ENCODE measurements at regions not wholly inside any gene's neighbourhood (a gene's known extent, or its start where the extent isn't known, plus 50 kb on each side); places are given as distances from the start of the nearest gene placed in this dataset.
A peak's percentile ranks its signal among the peaks of the same experiment; 100 is the strongest.

- Histone ChIP-seq H3K36me3 (ENCODE audit: control insufficient read depth, insufficient read depth, low read length) (no peaks in the 10 kb centered on the region), H3K4me1 (ENCODE audit: control insufficient read depth, extremely low read depth, insufficient read depth, low read length) (peaks cover 10% of the 10 kb centered on the region), H3K4me3 (replicated peaks in 1 of 4; ENCODE audit: control extremely low read depth in 1 of 4, insufficient read depth in 1 of 4, low read depth in 3 of 4, low read length in 4 of 4) (no peak overlapping the region), H3K79me2 (ENCODE audit: control insufficient read depth, insufficient read depth, low read length) (no peaks in the 10 kb centered on the region), H3K4me2 (ENCODE audit: extremely low read depth, insufficient read depth, low read length) (no peak overlapping the region), H3K9me3 (ENCODE audit: control insufficient read depth, insufficient read depth, low read depth, low read length) (no peaks in the 10 kb centered on the region), H2AFZ (ENCODE audit: low read length) (no peak overlapping the region), H3K27ac (ENCODE audit: insufficient read depth, low read length) (no peak overlapping the region), H3K9ac (ENCODE audit: insufficient read depth, low read length) (no peak overlapping the region), H3K27me3 (ENCODE audit: control insufficient read depth, insufficient read depth, low read length) (no peaks in the 10 kb centered on the region), H4K20me1 (ENCODE audit: control insufficient read depth, extremely low read depth, insufficient read depth, low read length) (no peaks in the 10 kb centered on the region)
- peak in 1 of 2 donors; percentile 90 for DNase-seq (ENCODE audit: low read depth in 2 of 2)
- TF ChIP-seq CTCF (conservative IDR thresholded peaks at IDR 0.05 in 1 of 2, IDR thresholded peaks at IDR 0.05 in 1 of 2; ENCODE audit: low read depth in 1 of 2, low read length in 2 of 2) (no peak), EZH2 (IDR thresholded peaks at IDR 0.05; ENCODE audit: low read length, missing control alignments) (no peak)
Observed at GRCh38 chr11:123251657-123252344, 56.8 kb upstream of the CLMP start.

GRCh38 chr11:123250892-123251656, 56.0 kb upstream of the CLMP start:
- no peak for DNase-seq (ENCODE audit: low read depth in 2 of 2)
- Histone ChIP-seq H3K9me3 (ENCODE audit: control insufficient read depth, insufficient read depth, low read depth, low read length) (no peaks in the 10 kb centered on the region), H3K9ac (ENCODE audit: insufficient read depth, low read length) (no peak overlapping the region), H4K20me1 (ENCODE audit: control insufficient read depth, extremely low read depth, insufficient read depth, low read length) (no peaks in the 10 kb centered on the region), H3K27me3 (ENCODE audit: control insufficient read depth, insufficient read depth, low read length) (no peaks in the 10 kb centered on the region), H3K36me3 (ENCODE audit: control insufficient read depth, insufficient read depth, low read length) (no peaks in the 10 kb centered on the region), H3K4me2 (ENCODE audit: extremely low read depth, insufficient read depth, low read length) (no peak overlapping the region), H3K4me3 (replicated peaks in 1 of 4; ENCODE audit: control extremely low read depth in 1 of 4, insufficient read depth in 1 of 4, low read depth in 3 of 4, low read length in 4 of 4) (no peak overlapping the region), H2AFZ (ENCODE audit: low read length) (peak overlapping the region; percentile 21), H3K79me2 (ENCODE audit: control insufficient read depth, insufficient read depth, low read length) (no peaks in the 10 kb centered on the region), H3K27ac (ENCODE audit: insufficient read depth, low read length) (no peak overlapping the region), H3K4me1 (ENCODE audit: control insufficient read depth, extremely low read depth, insufficient read depth, low read length) (peaks cover 10% of the 10 kb centered on the region)
- no peak for TF ChIP-seq EZH2 (IDR thresholded peaks at IDR 0.05; ENCODE audit: low read length, missing control alignments)
- TF ChIP-seq CTCF (conservative IDR thresholded peaks at IDR 0.05 in 1 of 2, IDR thresholded peaks at IDR 0.05 in 1 of 2; ENCODE audit: low read depth in 1 of 2, low read length in 2 of 2), result no peak

GRCh38 chr11:123249354-123249753, 54.3 kb upstream of the CLMP start:
- peak in 1 of 2 donors; percentile 47 for DNase-seq (ENCODE audit: low read depth in 2 of 2)
- Histone ChIP-seq H3K27ac (ENCODE audit: insufficient read depth, low read length) (no peak overlapping the region), H3K4me3 (replicated peaks in 1 of 4; ENCODE audit: control extremely low read depth in 1 of 4, insufficient read depth in 1 of 4, low read depth in 3 of 4, low read length in 4 of 4) (no peak overlapping the region), H3K79me2 (ENCODE audit: control insufficient read depth, insufficient read depth, low read length) (no peaks in the 10 kb centered on the region), H3K27me3 (ENCODE audit: control insufficient read depth, insufficient read depth, low read length) (no peaks in the 10 kb centered on the region), H3K9me3 (ENCODE audit: control insufficient read depth, insufficient read depth, low read depth, low read length) (no peaks in the 10 kb centered on the region), H3K36me3 (ENCODE audit: control insufficient read depth, insufficient read depth, low read length) (no peaks in the 10 kb centered on the region), H4K20me1 (ENCODE audit: control insufficient read depth, extremely low read depth, insufficient read depth, low read length) (no peaks in the 10 kb centered on the region), H3K4me2 (ENCODE audit: extremely low read depth, insufficient read depth, low read length) (no peak overlapping the region), H3K4me1 (ENCODE audit: control insufficient read depth, extremely low read depth, insufficient read depth, low read length) (peaks cover 10% of the 10 kb centered on the region), H3K9ac (ENCODE audit: insufficient read depth, low read length) (no peak overlapping the region), H2AFZ (ENCODE audit: low read length) (no peak overlapping the region)
- no peak for TF ChIP-seq EZH2 (IDR thresholded peaks at IDR 0.05; ENCODE audit: low read length, missing control alignments)
- TF ChIP-seq CTCF (conservative IDR thresholded peaks at IDR 0.05 in 1 of 2, IDR thresholded peaks at IDR 0.05 in 1 of 2; ENCODE audit: low read depth in 1 of 2, low read length in 2 of 2), result no peak

Data from fibroblast of lung (primary cell).